ENCODE measurements at regions not wholly inside any gene's neighbourhood (a gene's known extent, or its start where the extent isn't known, plus 50 kb on each side); places are given as distances from the start of the nearest gene placed in this dataset.

GRCh38 chr3:167885277-167885676 is 149.8 kb downstream of the SERPINI1 start:
- no peak for TF ChIP-seq CTCF (IDR thresholded peaks at IDR 0.05; ENCODE audit: borderline replicate concordance)
- Histone ChIP-seq H3K9me3 (replicated peaks) (no peaks in the 10 kb centered on the region), H3K4me1 (peaks cover 11% of the 10 kb centered on the region), H3K4me3 (no peak overlapping the region), H3K36me3 (peaks cover 4% of the 10 kb centered on the region), H3K27me3 (ENCODE audit: low read depth) (no peaks in the 10 kb centered on the region), H3K27ac (replicated peaks) (no peak overlapping the region)
- DNase-seq: no peak
- intact Hi-C loops (cut with micrococcal nuclease): no loop called here

GRCh38 chr3:167884481-167884880 is 149.0 kb downstream of the SERPINI1 start:
- no peak for DNase-seq
- Histone ChIP-seq H3K4me3 (no peak overlapping the region), H3K36me3 (no peaks in the 10 kb centered on the region), H3K9me3 (replicated peaks) (no peaks in the 10 kb centered on the region), H3K27me3 (ENCODE audit: low read depth) (no peaks in the 10 kb centered on the region), H3K4me1 (peaks cover 11% of the 10 kb centered on the region), H3K27ac (replicated peaks) (no peak overlapping the region)
- intact Hi-C loops (cut with micrococcal nuclease): no loop called here
- no peak for TF ChIP-seq CTCF (IDR thresholded peaks at IDR 0.05; ENCODE audit: borderline replicate concordance)

- intact Hi-C loops (cut with micrococcal nuclease): loop anchor here (2.0 kb wide), 1 partner anchor 47 kb away; no protein-coding TSS in a partner anchor
- no peak overlapping the region for H3K27ac ChIP-seq (replicated peaks)
- TF ChIP-seq CTCF (IDR thresholded peaks at IDR 0.05; ENCODE audit: borderline replicate concordance): no peak
- no peaks in the 10 kb centered on the region for H3K36me3 ChIP-seq
- H3K4me1 ChIP-seq: peaks cover 11% of the 10 kb centered on the region
- no peak overlapping the region for H3K4me3 ChIP-seq
- no peak for DNase-seq
- no peaks in the 10 kb centered on the region for H3K27me3 ChIP-seq (ENCODE audit: low read depth)
- no peaks in the 10 kb centered on the region for H3K9me3 ChIP-seq (replicated peaks)
Measured at GRCh38 chr3:167883452-167883851, 147.9 kb downstream of the SERPINI1 start.

GRCh38 chr3:167882057-167882667 is 146.6 kb downstream of the SERPINI1 start:
- H3K36me3 ChIP-seq: no peaks in the 10 kb centered on the region
- peak overlapping the region; percentile 37 for H3K4me3 ChIP-seq
- intact Hi-C loops (cut with micrococcal nuclease): loop anchor here (2.0 kb wide), 1 partner anchor 45 kb away; no protein-coding TSS in a partner anchor
- H3K4me1 ChIP-seq: peaks cover 16% of the 10 kb centered on the region
- TF ChIP-seq CTCF (IDR thresholded peaks at IDR 0.05; ENCODE audit: borderline replicate concordance): peak; percentile 80
- no peaks in the 10 kb centered on the region for H3K9me3 ChIP-seq (replicated peaks)
- H3K27me3 ChIP-seq (ENCODE audit: low read depth): no peaks in the 10 kb centered on the region
- no peak for DNase-seq
- peak overlapping the region; percentile 39 for H3K27ac ChIP-seq (replicated peaks)

GRCh38 chr3:167880183-167880582 is 144.7 kb downstream of the SERPINI1 start:
- H3K27ac ChIP-seq (replicated peaks): no peak overlapping the region
- TF ChIP-seq CTCF (IDR thresholded peaks at IDR 0.05; ENCODE audit: borderline replicate concordance): no peak
- DNase-seq: no peak
- H3K4me1 ChIP-seq: peaks cover 30% of the 10 kb centered on the region
- no peaks in the 10 kb centered on the region for H3K36me3 ChIP-seq
- no peak overlapping the region for H3K4me3 ChIP-seq
- intact Hi-C loops (cut with micrococcal nuclease): no loop called here
- H3K27me3 ChIP-seq (ENCODE audit: low read depth): no peaks in the 10 kb centered on the region
- H3K9me3 ChIP-seq (replicated peaks): no peaks in the 10 kb centered on the region
